GM12878 (cell line): ENCODE measurements at regions not wholly inside any gene's neighbourhood (a gene's known extent, or its start where the extent isn't known, plus 50 kb on each side); places are given as distances from the start of the nearest gene placed in this dataset.

Source experiments
- ATAC-seq: fragments of 200-7000 bp; cut with Tn5 transposase; 3 replicates; pipeline ENCODE4 v1.9.1; 2020; ENCODE audit warnings: mild to moderate bottlenecking, moderate library complexity
- BruUV-seq: library from RNA; stranded (reverse); fragments of 400-500 nt; replicated peaks from 2 replicates; lab custom pipeline; 2021; lab: Mats Ljungman, UMichigan
- CTCF ChIA-PET: fragments of 300-600 bp; sonication (Branson Sonifier 250); formaldehyde crosslinking; extraction: SDS; loops from one replicate; lab custom pipeline; 2021; ENCODE audit warnings: inconsistent platforms; lab: Yijun Ruan, JAX
- POLR2A ChIA-PET: fragments of 350-600 bp; formaldehyde crosslinking; extraction: SDS; loops from one replicate; lab custom pipeline; 2021; ENCODE audit warnings: inconsistent platforms; lab: Charles Lee
- RAD21 ChIA-PET: fragments of 300-600 bp; sonication (Branson Sonifier 250); formaldehyde crosslinking; loops from one replicate; lab custom pipeline; 2023; ENCODE audit warnings: antibody characterized with exemption; ENCODE audit not compliant: unreplicated experiment; lab: Charles Lee
- SMC1A ChIA-PET: fragments of 300-600 bp; sonication (Branson Sonifier 250); formaldehyde crosslinking; loops from one replicate; lab custom pipeline; 2023; ENCODE audit not compliant: unreplicated experiment, uncharacterized antibody; lab: Charles Lee
- DNase-seq: peaks from one replicate; pipeline ENCODE4 v3.0.0-alpha.2; 2011; ENCODE audit warnings: low read depth, low spot score
- FAIRE-seq: peaks from 3 replicates; lab custom pipeline; 2011; peaks lifted over from hg19 to GRCh38; lab: Jason Lieb, UNC
- H2AFZ ChIP-seq: 2 replicates; pipeline ENCODE4 v1.6.0; 2011; ENCODE audit warnings: low read depth, low read length, control low read depth; ENCODE audit not compliant: control insufficient read depth
- H3K27ac ChIP-seq: 2 replicates; pipeline ENCODE4 v1.5.1; 2011; ENCODE audit warnings: control low read depth; ENCODE audit not compliant: control insufficient read depth, insufficient read depth
- H3K27me3 ChIP-seq, 2 experiments: replicated peaks in 1 of 2; 2 replicates each; pipeline versions ENCODE4 v1.6.0 to v1.6.1; 2011; ENCODE audit warnings: low read length in 1 of 2; ENCODE audit not compliant: control insufficient read depth in 2 of 2, insufficient read depth in 2 of 2
- H3K36me3 ChIP-seq, 2 experiments: 2 replicates each; pipeline ENCODE4 v1.5.1; 2011; ENCODE audit warnings: low read length in 1 of 2; ENCODE audit not compliant: control insufficient read depth in 2 of 2, insufficient read depth in 2 of 2
- H3K4me1 ChIP-seq: 2 replicates; pipeline ENCODE4 v1.6.1; 2011; ENCODE audit warnings: mild to moderate bottlenecking, low read length, moderate library complexity, mixed read lengths; ENCODE audit not compliant: control insufficient read depth, insufficient read depth
- H3K4me2 ChIP-seq: 2 replicates; pipeline ENCODE4 v1.6.0; 2011; ENCODE audit warnings: control low read depth; ENCODE audit not compliant: control insufficient read depth, insufficient read depth
- H3K4me3 ChIP-seq: fragments of 200-600 bp; sonication (generic); 2 replicates; pipeline ENCODE4 v1.5.1; 2016
- H3K79me2 ChIP-seq: 2 replicates; pipeline ENCODE4 v1.6.0; 2011; ENCODE audit warnings: low read length; ENCODE audit not compliant: control insufficient read depth, insufficient read depth
- H3K9ac ChIP-seq: 2 replicates; pipeline ENCODE4 v1.8.0; 2011; ENCODE audit warnings: low read length, control low read depth, mixed read lengths; ENCODE audit not compliant: control insufficient read depth, insufficient read depth
- H3K9me3 ChIP-seq: replicated peaks from 3 replicates; pipeline ENCODE4 v1.5.1; 2011; ENCODE audit warnings: mild to moderate bottlenecking, low read length; ENCODE audit not compliant: control insufficient read depth, insufficient read depth
- H4K20me1 ChIP-seq: 2 replicates; pipeline ENCODE4 v1.6.0; 2011; ENCODE audit not compliant: control insufficient read depth, insufficient read depth
- ASH2L ChIP-seq: fragments of 300-600, 200-600 bp; sonication (generic); IDR thresholded peaks from 2 replicates; pipeline ENCODE4 v1.6.1; 2017; ENCODE audit warnings: low read depth, mild to moderate bottlenecking, borderline replicate concordance
- NRF1 ChIP-seq: conservative IDR thresholded peaks from 2 replicates; pipeline ENCODE4 v1.6.1; 2011; ENCODE audit warnings: mild to moderate bottlenecking, low read depth, low read length, improper control_type of control experiment
- SMAD1 ChIP-seq: fragments of 450-650 bp; IDR thresholded peaks from 2 replicates; pipeline ENCODE4 v1.6.1; 2018; ENCODE audit warnings: mild to moderate bottlenecking, low read depth; ENCODE audit not compliant: partially characterized antibody
- ZNF384 ChIP-seq: IDR thresholded peaks from 2 replicates; pipeline ENCODE4 v1.6.1; 2012; ENCODE audit warnings: low read depth, mild to moderate bottlenecking, low read length, improper control_type of control experiment, borderline replicate concordance
- in situ Hi-C: fragments of 300-500 bp; cut with MboI; formaldehyde crosslinking; loops from 9 replicates; pipeline ENCODE4 v1.14.3; 2018; ENCODE audit warnings: mixed read lengths
- intact Hi-C: fragments of 100-400 bp; cut with micrococcal nuclease; formaldehyde crosslinking; loops from one replicate; pipeline ENCODE4 v1.14.2; 2022; ENCODE audit not compliant: unreplicated experiment
- TF ChIP-seq, protein P1 (sequence below): fragments of 450-650 bp; IDR thresholded peaks from 2 replicates; pipeline ENCODE4 v1.6.1; 2018; ENCODE audit warnings: borderline replicate concordance, mild to moderate bottlenecking; ENCODE audit not compliant: partially characterized antibody
- TF ChIP-seq, protein P2 (sequence below): IDR thresholded peaks from 2 replicates; pipeline ENCODE4 v1.6.1; 2012; ENCODE audit warnings: low read depth, low read length, improper control_type of control experiment
- TF ChIP-seq, protein P3 (sequence below): fragments of 450-650 bp; IDR thresholded peaks from 2 replicates; pipeline ENCODE4 v1.6.1; 2017; ENCODE audit warnings: borderline replicate concordance

DNA sequence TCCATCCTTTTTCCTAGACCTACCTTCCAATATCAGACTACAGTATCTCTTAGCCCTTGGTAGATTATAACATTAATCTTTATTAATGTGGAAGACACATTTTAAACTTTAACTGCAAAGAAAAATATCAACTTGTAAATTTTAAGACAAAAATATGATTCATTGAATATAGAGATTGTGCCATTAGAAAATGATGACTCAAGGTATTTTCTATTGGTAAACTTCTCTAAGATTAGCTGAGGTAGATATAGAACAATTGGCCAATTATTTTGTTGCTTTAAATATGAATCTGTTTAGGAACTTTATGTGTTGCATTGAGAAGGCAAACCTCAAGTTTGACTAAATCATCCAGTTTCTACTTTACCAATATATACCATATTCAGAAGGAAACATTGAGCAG is 604.7 kb downstream of the CBLN2 start:
- no peaks in the 10 kb centered on the region for H3K79me2 ChIP-seq
- no peak overlapping the region for H3K4me2 ChIP-seq
- no peaks in the 10 kb centered on the region for H3K9me3 ChIP-seq
- ATAC-seq (no peak), FAIRE-seq (no peak), DNase-seq (no peak)
- no peak overlapping the region for H2AFZ ChIP-seq
- ChIA-PET RAD21 (interaction anchor here (1.0 kb wide), 1 partner anchor 57 kb away, joined by 3 read pairs; no protein-coding TSS in a partner anchor), SMC1A (no interaction called here), POLR2A (no interaction called here), CTCF (no interaction called here)
- H4K20me1 ChIP-seq = no peaks in the 10 kb centered on the region
- H3K4me1 ChIP-seq = no peaks in the 10 kb centered on the region
- H3K36me3 ChIP-seq = no peaks in the 10 kb centered on the region
- H3K27me3 ChIP-seq = no peaks in the 10 kb centered on the region
- in situ Hi-C loops = no loop called here
- no peak for TF ChIP-seq ASH2L
- no peak for TF ChIP-seq ZNF384
- TF ChIP-seq, protein P1, sequence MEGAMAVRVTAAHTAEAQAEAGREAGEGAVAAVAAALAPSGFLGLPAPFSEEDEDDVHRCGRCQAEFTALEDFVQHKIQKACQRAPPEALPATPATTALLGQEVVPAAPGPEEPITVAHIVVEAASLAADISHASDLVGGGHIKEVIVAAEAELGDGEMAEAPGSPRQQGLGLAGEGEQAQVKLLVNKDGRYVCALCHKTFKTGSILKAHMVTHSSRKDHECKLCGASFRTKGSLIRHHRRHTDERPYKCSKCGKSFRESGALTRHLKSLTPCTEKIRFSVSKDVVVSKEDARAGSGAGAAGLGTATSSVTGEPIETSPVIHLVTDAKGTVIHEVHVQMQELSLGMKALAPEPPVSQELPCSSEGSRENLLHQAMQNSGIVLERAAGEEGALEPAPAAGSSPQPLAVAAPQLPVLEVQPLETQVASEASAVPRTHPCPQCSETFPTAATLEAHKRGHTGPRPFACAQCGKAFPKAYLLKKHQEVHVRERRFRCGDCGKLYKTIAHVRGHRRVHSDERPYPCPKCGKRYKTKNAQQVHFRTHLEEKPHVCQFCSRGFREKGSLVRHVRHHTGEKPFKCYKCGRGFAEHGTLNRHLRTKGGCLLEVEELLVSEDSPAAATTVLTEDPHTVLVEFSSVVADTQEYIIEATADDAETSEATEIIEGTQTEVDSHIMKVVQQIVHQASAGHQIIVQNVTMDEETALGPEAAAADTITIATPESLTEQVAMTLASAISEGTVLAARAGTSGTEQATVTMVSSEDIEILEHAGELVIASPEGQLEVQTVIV = no peak
- no peak for TF ChIP-seq NRF1
- TF ChIP-seq, protein P2, sequence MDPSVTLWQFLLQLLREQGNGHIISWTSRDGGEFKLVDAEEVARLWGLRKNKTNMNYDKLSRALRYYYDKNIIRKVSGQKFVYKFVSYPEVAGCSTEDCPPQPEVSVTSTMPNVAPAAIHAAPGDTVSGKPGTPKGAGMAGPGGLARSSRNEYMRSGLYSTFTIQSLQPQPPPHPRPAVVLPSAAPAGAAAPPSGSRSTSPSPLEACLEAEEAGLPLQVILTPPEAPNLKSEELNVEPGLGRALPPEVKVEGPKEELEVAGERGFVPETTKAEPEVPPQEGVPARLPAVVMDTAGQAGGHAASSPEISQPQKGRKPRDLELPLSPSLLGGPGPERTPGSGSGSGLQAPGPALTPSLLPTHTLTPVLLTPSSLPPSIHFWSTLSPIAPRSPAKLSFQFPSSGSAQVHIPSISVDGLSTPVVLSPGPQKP = no peak
- no peak for TF ChIP-seq SMAD1
- TF ChIP-seq, protein P3, sequence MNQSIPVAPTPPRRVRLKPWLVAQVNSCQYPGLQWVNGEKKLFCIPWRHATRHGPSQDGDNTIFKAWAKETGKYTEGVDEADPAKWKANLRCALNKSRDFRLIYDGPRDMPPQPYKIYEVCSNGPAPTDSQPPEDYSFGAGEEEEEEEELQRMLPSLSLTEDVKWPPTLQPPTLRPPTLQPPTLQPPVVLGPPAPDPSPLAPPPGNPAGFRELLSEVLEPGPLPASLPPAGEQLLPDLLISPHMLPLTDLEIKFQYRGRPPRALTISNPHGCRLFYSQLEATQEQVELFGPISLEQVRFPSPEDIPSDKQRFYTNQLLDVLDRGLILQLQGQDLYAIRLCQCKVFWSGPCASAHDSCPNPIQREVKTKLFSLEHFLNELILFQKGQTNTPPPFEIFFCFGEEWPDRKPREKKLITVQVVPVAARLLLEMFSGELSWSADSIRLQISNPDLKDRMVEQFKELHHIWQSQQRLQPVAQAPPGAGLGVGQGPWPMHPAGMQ = no peak
- intact Hi-C loops = no loop called here
- no peak overlapping the region for H3K9ac ChIP-seq
- no peak overlapping the region for H3K4me3 ChIP-seq
- BruUV-seq = no TSS peak
- H3K27ac ChIP-seq = no peak overlapping the region
